K562 (cell line): ENCODE measurements at regions not wholly inside any gene's neighbourhood (a gene's known extent, or its start where the extent isn't known, plus 50 kb on each side); places are given as distances from the start of the nearest gene placed in this dataset.
"Not testable (repeated sequence)": the region's sequence is repeated elsewhere in the genome, so short reads cannot be mapped to it uniquely, and the experiment has no call there.

Source experiments
- ATAC-seq: fragments of 200-7000 bp; cut with Tn5 transposase; 3 replicates; pipeline ENCODE4 v1.9.1; 2020; ENCODE audit warnings: moderate library complexity
- BruUV-seq: library from RNA; stranded (reverse); fragments of 400-500 nt; replicated peaks from 2 replicates; lab custom pipeline; 2021; lab: Mats Ljungman, UMichigan
- CTCF ChIA-PET: fragments of 300-600 bp; formaldehyde crosslinking; extraction: SDS; loops from one replicate; lab custom pipeline; 2021; ENCODE audit warnings: low intra/inter-chr PET ratio; lab: Yijun Ruan, JAX
- POLR2A ChIA-PET: fragments of 300-600, 350-650 bp; sonication (Branson Sonifier 250); formaldehyde crosslinking; extraction: SDS; loops from one replicate; lab custom pipeline; 2021; ENCODE audit warnings: antibody characterized with exemption, inconsistent platforms; lab: Yijun Ruan, JAX
- DNase-seq, 4 experiments: peaks; one replicate each; pipeline versions ENCODE4 v3.0.0 to v3.0.0-alpha.2; 2011 to 2018; ENCODE audit warnings: low spot score in 3 of 4, mixed read lengths in 3 of 4; ENCODE audit errors: extremely low read depth in 1 of 4
- FAIRE-seq: peaks from 2 replicates; lab custom pipeline; 2011; peaks lifted over from hg19 to GRCh38; lab: Jason Lieb, UNC
- H2AFZ ChIP-seq: 2 replicates; pipeline ENCODE4 v1.6.0; 2011; ENCODE audit warnings: low read depth, low read length, control low read depth, inconsistent platforms
- H3K27ac ChIP-seq: fragments of 200-600 bp; 3 replicates; pipeline ENCODE4 v1.8.0; 2011; ENCODE audit warnings: low read depth, mild to moderate bottlenecking, control low read depth, inconsistent platforms, low read length, moderate library complexity, mixed read lengths; ENCODE audit errors: extremely low read depth
- H3K27me3 ChIP-seq, 2 experiments: fragments of 300-600 bp in 1 of 2; 2 replicates in 1 of 2; 3 replicates in 1 of 2; pipeline versions ENCODE4 v1.6.0 to v1.8.0; 2011; ENCODE audit warnings: inconsistent platforms in 2 of 2, low read length in 2 of 2, mild to moderate bottlenecking in 1 of 2, mixed read lengths in 1 of 2, moderate library complexity in 1 of 2; ENCODE audit not compliant: control insufficient read depth in 2 of 2, insufficient read depth in 2 of 2
- H3K36me3 ChIP-seq: fragments of 300-600 bp; 3 replicates; pipeline ENCODE4 v1.8.0; 2011; ENCODE audit warnings: mild to moderate bottlenecking, low read length, inconsistent platforms; ENCODE audit not compliant: control insufficient read depth, insufficient read depth
- H3K4me1 ChIP-seq, 2 experiments: fragments of 200-600 bp in 1 of 2; replicated peaks in 1 of 2; 2 replicates in 1 of 2; 3 replicates in 1 of 2; pipeline versions ENCODE4 v1.5.1 to v1.8.0; 2011; ENCODE audit warnings: inconsistent platforms in 2 of 2, low read length in 2 of 2, mild to moderate bottlenecking in 1 of 2, mixed read lengths in 1 of 2, moderate library complexity in 1 of 2; ENCODE audit not compliant: control insufficient read depth in 2 of 2, insufficient read depth in 2 of 2
- H3K4me2 ChIP-seq: 2 replicates; pipeline ENCODE4 v1.6.1; 2011; ENCODE audit warnings: low read length, control low read depth, inconsistent platforms, mixed read lengths; ENCODE audit not compliant: insufficient read depth
- H3K4me3 ChIP-seq: fragments of 200-600 bp; sonication (generic), shearing (Covaris generic); 2 replicates; pipeline ENCODE4 v1.5.1; 2016; ENCODE audit warnings: control low read depth, inconsistent platforms
- H3K79me2 ChIP-seq: fragments of 200-600 bp; 3 replicates; pipeline ENCODE4 v1.8.0; 2011; ENCODE audit warnings: low read length, inconsistent platforms; ENCODE audit not compliant: control insufficient read depth, insufficient read depth
- H3K9ac ChIP-seq, 2 experiments: 2 replicates each; pipeline versions ENCODE4 v1.6.0 to v1.6.1; 2011; ENCODE audit warnings: low read depth in 2 of 2, low read length in 2 of 2, control low read depth in 1 of 2, inconsistent platforms in 1 of 2, mild to moderate bottlenecking in 1 of 2, mixed read lengths in 1 of 2; ENCODE audit not compliant: insufficient read depth in 1 of 2
- H3K9me1 ChIP-seq: one replicate; pipeline ENCODE4 v1.6.0; 2011; ENCODE audit warnings: inconsistent platforms, mild to moderate bottlenecking, low read length, moderate library complexity; ENCODE audit not compliant: control insufficient read depth, insufficient read depth
- H3K9me3 ChIP-seq: replicated peaks from 2 replicates; pipeline ENCODE4 v1.5.1; 2011; ENCODE audit warnings: low read depth, low read length, inconsistent platforms; ENCODE audit not compliant: control insufficient read depth, insufficient read depth
- H4K20me1 ChIP-seq: replicated peaks from 2 replicates; pipeline ENCODE4 v1.6.1; 2011; ENCODE audit warnings: low read length, inconsistent platforms, mixed read lengths; ENCODE audit not compliant: control insufficient read depth, insufficient read depth
- CREB3 ChIP-seq: fragments of 450-650 bp; conservative IDR thresholded peaks from 2 replicates; pipeline ENCODE4 v1.6.1; 2016; ENCODE audit warnings: missing genetic modification characterization, low read depth, mild to moderate bottlenecking, missing compliant biosample characterization, moderate library complexity
- GABPB1 ChIP-seq: sonication (generic); formaldehyde crosslinking; IDR thresholded peaks from 2 replicates; pipeline ENCODE4 v1.8.0; 2022; ENCODE audit warnings: mild to moderate bottlenecking, missing genetic modification reagents
- HDAC6 ChIP-seq: IDR thresholded peaks from 2 replicates; pipeline ENCODE4 v1.6.1; 2012; ENCODE audit warnings: low read depth, mild to moderate bottlenecking, control low read depth, inconsistent platforms, low read length, moderate library complexity
- MBD2 ChIP-seq: sonication (generic); IDR thresholded peaks from 2 replicates; pipeline ENCODE4 v1.6.1; 2016; ENCODE audit warnings: low read depth, borderline replicate concordance
- RAD51 ChIP-seq: fragments of 450-650 bp; IDR thresholded peaks from 2 replicates; pipeline ENCODE4 v1.7.1; 2016; ENCODE audit warnings: low read depth, mild to moderate bottlenecking, borderline replicate concordance
- USF1 ChIP-seq: sonication (generic); formaldehyde crosslinking; IDR thresholded peaks from 2 replicates; pipeline ENCODE4 v1.9.0; 2022; ENCODE audit warnings: mild to moderate bottlenecking, missing genetic modification reagents
- ZNF224 ChIP-seq: sonication (generic); formaldehyde crosslinking; IDR thresholded peaks from 2 replicates; pipeline ENCODE4 v1.8.0; 2022; ENCODE audit warnings: mild to moderate bottlenecking, missing genetic modification reagents
- ZNF24 ChIP-seq: fragments of 450-650 bp; IDR thresholded peaks from 2 replicates; pipeline ENCODE4 v1.6.1; 2016
- ZNF263 ChIP-seq: sonication (generic); formaldehyde crosslinking; IDR thresholded peaks from 2 replicates; pipeline ENCODE4 v1.8.0; 2022; ENCODE audit warnings: mild to moderate bottlenecking, missing genetic modification reagents, borderline replicate concordance
- WGBS: fragments of 100-300 bp; shearing (Covaris generic); methylation state at CpG from one replicate; pipeline ENCODE4 v1.1.6; 2016; ENCODE audit warnings: low coverage, mixed read lengths; ENCODE audit not compliant: insufficient coverage; ENCODE audit errors: missing lambda C conversion rate; 5-methylcytosine and 5-hydroxymethylcytosine counted together
- in situ Hi-C: fragments of 300-500 bp; cut with MboI; formaldehyde crosslinking; loops from 4 replicates; pipeline ENCODE4 v1.15.0; 2018; ENCODE audit warnings: inconsistent platforms, mixed read lengths
- intact Hi-C: fragments of 100-400 bp; cut with micrococcal nuclease; formaldehyde crosslinking; loops from 2 replicates; pipeline ENCODE4 v1.14.2; 2022

GRCh38 chr12:128042283-128042682, 224.7 kb upstream of the TMEM132C start:
- H2AFZ ChIP-seq, FAIRE-seq, CTCF ChIA-PET, BruUV-seq, DNase-seq, H3K9me3 ChIP-seq, POLR2A ChIA-PET, ATAC-seq, H3K27me3 ChIP-seq, H3K9me1 ChIP-seq, H3K4me3 ChIP-seq, H3K79me2 ChIP-seq, H4K20me1 ChIP-seq, H3K9ac ChIP-seq, H3K4me2 ChIP-seq, H3K4me1 ChIP-seq, intact Hi-C loops, H3K36me3 ChIP-seq, in situ Hi-C loops, H3K27ac ChIP-seq: not testable (repeated sequence)
- 0% methylated on average over 5 of the region's 10 CpGs for WGBS
- peak; percentile 45; the same call in 1 of the 2 replicates for TF ChIP-seq RAD51
- TF ChIP-seq USF1 (CRISPR knock-in tag) = peak; percentile 82

GRCh38 chr12:128042825-128043224, 224.1 kb upstream of the TMEM132C start:
- ATAC-seq = no peak
- no TSS peak for BruUV-seq
- intact Hi-C loops = no loop called here
- no peak for FAIRE-seq
- Histone ChIP-seq H3K9ac (no peak overlapping the region), H3K4me3 (no peak overlapping the region), H3K27ac (no peak overlapping the region), H2AFZ (no peak overlapping the region), H3K27me3 (no peaks in the 10 kb centered on the region), H4K20me1 (no peaks in the 10 kb centered on the region), H3K9me3 (no peaks in the 10 kb centered on the region; the same call in 1 of the 2 replicates), H3K36me3 (no peaks in the 10 kb centered on the region), H3K9me1 (no peaks in the 10 kb centered on the region), H3K4me1 (no peaks in the 10 kb centered on the region), H3K79me2 (no peaks in the 10 kb centered on the region), H3K4me2 (no peak overlapping the region)
- CTCF ChIA-PET = no interaction called here
- POLR2A ChIA-PET = no interaction called here
- WGBS = 0% methylated on average over 3 of the region's 3 CpGs
- no peak for TF ChIP-seq ZNF263 (CRISPR knock-in tag)
- no peak for TF ChIP-seq ZNF224
- no peak for TF ChIP-seq MBD2
- TF ChIP-seq ZNF24 = no peak
- TF ChIP-seq CREB3 = no peak
- no peak for TF ChIP-seq GABPB1
- no peak for TF ChIP-seq HDAC6
- no peak for DNase-seq
- in situ Hi-C loops = no loop called here
